CD4-positive, alpha-beta T cell treated with Interleukin-12 subunit alpha and Interleukin-12 subunit beta, for 1 hour (primary cell): ENCODE measurements at regions not wholly inside any gene's neighbourhood (a gene's known extent, or its start where the extent isn't known, plus 50 kb on each side); places are given as distances from the start of the nearest gene placed in this dataset.
A peak's percentile ranks its signal among the peaks of the same experiment; 100 is the strongest.

Experiments
- DNase-seq: peaks from one replicate; pipeline ENCODE4 v3.0.0-alpha.2; 2020

DNA sequence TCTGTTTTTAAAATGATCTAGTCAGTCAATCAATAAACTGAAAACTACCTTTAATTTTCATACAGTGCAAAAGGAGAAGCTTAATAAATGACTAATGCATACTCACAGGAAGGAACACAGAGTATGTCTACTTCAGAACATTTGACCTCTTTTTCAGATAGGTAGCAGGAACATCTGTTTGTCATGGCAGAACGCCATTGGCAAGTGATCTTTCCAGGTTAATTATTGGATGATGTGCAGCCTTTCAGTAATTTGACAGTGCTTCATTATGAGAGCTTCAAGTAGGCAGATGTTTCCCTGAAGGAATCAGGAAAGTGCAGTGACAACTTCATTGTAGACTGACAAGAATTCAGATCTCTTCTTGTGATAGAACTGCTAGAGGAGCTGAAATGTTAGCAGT, 325.0 kb downstream of the OTOL1 start:
- DNase-seq = no peak

DNA sequence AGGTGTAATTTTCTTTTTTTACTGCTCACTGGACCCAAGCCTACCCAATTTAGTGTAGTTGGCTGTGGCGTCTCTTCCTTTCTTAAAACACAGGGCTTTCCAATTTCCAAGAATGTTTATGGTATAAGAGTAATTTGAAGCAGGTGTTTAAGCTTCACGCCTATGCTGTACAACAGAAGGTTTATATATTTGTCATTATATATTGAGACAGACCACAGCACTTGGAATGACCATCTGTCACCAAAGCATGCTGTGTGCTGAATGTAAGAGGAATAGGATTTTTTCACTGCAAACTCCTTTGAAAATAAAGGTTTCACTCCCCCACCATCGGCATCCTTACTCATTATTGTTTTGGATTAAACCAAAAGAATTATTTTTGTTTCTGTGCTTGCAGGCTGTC, 325.7 kb downstream of the OTOL1 start:
- no peak for DNase-seq

DNA sequence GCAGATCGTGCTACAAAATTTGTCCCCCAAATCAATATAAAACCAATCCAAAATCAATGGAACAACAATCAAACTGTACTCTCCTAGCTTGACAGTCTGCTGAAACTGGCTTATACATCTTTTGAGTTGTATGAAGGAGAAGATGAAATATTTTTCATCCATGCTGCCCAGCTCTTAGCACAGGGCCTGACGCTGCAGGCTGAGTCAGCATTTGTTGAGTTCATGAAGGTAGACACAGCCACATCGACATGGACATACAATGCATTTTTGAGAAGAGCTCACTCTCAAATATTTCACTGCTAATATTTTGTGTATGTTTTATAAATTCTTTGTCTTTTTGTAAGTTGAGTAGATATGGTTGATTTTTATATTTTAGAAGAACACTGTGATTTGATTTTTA, 327.3 kb downstream of the OTOL1 start:
- DNase-seq = no peak

DNA sequence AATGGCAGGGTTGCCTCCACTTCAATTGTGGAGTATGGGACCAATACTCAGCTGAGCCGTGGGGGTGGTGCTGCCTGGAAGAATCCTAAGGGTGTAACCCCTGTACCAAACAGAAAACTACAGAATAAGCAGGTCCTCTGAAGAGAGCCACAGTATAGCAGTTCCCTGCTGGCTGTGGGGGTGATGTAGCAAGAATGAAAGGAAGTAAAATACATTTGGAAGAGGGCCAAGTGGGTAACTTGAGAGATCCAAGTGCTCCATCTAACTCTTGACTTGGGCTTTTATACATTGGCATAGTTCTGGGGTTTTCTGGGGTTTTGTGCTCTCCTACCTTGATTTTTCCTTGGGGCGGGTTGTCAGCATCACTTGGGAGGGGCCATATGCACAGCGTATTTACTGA, 341.4 kb downstream of the OTOL1 start:
- no peak for DNase-seq

DNA sequence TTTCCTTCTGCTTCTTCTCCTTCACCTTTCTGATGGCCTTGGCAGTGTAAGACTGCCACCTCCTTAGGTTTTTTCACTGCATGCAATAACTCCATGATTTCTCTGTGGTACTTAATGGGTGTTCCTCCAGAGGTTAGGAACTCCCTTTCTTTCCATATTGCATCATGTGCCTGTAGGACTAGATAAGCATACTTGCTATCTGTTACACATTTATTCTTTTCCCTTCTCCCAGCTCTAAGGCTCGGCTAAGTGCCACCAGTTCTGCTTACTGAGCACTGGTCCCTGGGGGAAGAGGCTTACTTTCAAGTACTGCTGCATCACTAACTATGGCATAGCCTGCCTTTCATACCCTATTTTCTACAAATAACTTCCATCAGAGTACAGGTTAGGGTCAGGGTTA, 351.8 kb downstream of the OTOL1 start:
- DNase-seq = no peak

DNA sequence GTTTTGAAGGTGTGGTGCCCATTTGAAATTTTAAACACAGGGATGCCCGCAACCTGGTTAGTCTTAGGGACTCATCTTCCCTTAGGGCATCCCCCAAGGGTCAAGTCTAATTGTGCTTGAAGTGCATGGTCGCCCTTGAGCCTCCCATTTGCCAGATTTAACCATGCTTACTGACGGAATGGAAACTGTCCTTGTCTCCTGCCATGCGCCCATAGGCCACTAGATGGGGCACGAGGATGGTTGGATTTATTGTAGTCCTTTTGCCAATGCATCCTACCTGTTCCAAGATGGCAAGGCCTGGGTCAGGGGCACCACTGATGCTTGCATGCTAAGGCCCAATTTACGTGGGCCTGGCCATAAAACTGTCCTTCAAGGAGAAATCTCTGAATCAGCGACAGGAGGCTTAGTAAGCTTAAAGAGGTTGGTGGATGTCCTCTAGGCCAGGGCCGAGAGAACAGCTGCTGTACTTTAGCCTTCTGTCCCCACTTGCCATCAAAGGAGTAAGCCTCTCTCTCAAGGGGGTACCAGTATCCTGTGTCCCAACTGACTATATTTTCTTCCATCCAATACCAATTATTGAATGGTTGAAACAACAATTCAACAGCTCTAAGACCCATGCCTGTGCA, 355.4 kb downstream of the OTOL1 start:
- peak; percentile 13 for DNase-seq

DNA sequence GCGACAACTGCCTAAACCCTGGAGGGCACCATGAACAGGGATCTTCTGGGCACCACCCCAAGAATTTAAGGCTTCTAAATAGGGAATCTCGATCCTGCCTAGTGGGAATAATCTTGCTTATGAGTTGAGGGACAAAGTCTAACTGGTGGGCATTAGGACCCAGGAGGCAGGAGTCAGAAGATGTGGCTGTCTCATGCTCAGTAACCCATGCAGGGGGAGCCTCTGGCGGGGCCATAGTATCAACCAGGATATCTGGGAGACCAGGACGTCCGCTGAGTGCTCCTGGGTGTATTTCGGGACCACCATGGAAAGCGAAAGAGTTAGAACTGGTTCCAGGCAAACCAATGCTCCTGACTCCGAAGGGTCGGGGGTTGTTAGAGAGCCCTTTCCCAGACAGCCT, 356.1 kb downstream of the OTOL1 start:
- no peak for DNase-seq

DNA sequence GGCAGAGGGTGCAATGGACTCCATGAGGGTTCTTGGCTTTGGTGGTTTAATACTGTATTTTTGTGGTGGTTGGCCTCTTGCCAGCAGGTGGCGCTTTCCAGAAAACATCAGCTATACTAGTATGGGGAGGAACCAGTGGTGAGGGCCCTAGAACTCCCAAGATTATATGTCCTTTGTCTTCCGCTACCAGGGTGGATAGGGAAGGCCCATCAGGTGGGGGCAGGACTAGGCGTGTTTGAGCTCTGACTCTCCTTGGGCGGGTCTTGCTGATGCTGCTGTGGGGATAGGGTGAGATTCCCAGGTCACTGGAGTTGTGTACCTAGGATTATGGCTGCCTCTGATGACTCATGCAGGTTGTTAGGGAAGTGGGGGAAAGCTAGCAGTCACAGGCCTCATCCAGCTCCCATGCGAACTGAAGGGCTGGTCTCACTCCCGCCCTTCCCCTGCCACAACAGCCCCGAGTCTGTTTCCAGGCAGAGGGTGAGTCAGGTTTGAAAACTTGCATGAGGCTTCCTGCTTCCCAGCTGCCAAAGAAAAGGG, 357.7 kb downstream of the OTOL1 start:
- DNase-seq = no peak

DNA sequence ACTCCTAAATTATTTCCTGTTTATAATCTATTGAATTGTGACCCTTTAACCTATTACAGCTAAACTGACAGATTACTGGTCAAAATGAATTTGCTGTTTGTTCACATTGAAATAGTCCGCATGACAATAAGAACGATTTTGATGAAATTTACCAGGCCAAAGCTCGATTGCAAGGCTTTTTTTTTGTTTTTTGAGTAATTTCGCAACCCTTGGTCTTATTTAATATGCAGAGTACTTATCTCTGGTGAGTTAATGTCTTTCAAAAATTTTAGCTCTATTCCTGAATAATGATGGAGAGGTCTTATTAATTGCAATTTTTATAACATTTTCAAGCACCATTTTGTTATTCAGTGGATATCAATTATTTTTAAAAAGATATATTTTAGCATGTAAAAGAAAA, 362.4 kb downstream of the OTOL1 start:
- DNase-seq = no peak

DNA sequence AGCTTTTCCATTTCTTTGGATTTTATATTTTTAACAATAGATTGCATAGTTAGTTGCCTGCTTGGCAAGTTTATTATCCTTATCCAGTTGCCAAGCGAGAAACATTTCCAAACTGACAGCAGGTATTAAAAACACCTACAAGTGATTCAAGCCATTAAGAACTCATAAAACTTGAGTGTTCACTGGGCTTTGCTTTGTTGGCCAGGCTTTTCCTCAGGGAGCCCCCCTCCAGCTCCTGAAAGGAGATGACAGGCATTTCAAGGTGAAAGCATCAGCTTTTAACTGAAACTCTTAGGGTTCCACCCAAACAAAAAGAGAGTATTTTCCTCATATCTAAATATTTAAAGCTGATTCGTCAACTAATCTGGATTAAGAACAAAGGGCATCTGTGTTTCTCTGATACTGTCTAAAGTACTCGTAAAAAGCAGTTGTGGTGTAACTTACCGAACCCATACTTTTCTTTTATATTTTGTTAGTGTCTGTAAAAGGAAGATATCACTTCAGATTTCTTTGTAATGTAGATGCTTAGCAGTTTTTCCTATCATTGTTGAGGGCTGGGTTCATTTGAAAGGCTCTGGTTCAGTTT, 363.4 kb downstream of the OTOL1 start:
- no peak for DNase-seq

DNA sequence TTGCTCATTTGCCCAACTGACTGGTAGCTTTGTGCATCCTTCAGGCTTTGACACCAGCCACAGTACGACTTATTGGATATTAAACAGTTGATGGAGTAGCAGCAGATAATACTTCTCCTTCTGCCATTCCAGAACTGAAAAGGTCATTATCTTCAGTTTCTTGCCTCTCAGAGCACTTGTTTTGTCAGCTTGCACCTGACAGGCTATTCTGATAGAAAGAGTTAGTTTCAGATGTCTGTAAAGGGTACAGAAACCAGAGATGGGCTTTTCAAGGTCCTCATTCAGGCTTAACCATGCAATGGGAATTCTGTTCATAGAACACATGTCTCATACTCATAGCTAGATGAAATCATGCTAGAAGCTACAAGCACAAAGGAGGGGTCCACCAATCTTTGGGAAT, 367.2 kb downstream of the OTOL1 start:
- no peak for DNase-seq

DNA sequence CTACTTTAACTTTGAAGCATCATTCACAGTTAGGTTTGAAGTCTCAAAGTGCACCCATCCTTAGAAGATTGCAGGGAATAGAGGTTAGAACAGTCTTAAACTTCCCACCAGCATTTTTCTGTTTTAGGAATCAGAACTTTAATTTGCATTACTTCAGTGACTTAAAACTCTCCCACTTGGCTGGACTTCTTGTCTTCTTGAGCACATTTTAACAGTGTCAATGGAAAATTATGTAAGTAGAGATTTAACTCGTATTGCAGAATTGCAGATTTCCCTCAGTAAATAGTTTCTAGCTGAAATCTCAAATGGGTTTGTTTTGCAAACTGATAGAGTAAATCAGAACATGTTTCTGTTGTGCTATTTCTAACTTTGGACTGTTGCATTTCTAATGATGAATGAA, 369.6 kb downstream of the OTOL1 start:
- no peak for DNase-seq

DNA sequence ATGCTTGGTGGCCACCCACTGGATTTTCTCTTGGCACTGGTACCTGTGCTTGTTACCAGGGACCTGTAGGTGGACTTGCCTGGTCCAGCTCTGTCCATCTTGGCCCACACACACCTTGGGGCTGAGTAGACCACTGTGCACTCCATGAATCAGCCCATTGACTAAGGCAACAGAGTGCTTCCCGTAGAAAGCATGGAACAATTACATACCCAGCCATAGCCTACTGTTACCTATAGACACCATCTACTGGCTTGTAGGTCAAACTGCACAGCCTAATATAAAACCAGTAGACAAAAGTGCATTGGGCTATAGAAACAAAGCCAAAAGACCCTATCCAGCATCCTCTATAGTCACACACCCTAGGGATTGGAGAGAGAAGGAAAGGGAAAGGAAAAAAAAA, 378.9 kb downstream of the OTOL1 start:
- DNase-seq = no peak

DNA sequence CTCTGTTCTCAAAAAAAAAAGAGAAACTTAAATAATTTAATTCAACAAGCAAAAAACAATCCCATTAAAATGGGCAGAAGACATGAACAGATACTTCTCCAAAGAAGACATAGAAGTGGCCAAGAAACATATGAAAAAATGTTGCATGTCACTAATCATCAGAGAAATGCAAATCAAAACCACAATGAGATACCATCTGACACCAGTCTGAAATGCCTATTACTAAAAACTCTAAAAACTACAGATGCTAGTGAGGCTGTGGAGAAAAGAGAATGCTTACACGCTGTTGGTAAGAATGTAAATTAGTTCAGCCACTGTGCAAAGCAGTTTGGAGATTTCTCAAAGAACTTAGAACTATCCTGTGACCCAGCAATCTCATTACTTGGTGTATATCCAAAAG, 382.9 kb downstream of the OTOL1 start:
- no peak for DNase-seq

DNA sequence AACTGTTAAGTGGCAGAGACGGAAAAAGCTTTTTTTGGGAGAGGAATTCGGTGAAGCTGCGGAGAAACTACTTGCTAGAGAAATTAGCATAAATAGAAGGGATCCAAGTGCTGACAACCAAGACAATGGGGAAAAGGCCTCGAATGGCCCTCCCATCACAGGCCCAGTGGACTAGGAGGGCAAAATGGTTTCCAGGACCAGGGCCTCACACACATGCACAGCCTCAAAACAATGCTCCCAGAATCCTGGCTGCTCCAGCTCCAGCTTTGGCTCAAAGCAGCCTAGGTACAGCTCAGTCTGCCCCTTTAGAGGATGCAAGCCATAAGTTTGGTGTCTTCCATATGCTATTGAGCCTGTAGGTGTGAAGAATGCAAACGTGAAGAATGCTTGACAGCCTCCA, 388.2 kb downstream of the OTOL1 start:
- no peak for DNase-seq

DNA sequence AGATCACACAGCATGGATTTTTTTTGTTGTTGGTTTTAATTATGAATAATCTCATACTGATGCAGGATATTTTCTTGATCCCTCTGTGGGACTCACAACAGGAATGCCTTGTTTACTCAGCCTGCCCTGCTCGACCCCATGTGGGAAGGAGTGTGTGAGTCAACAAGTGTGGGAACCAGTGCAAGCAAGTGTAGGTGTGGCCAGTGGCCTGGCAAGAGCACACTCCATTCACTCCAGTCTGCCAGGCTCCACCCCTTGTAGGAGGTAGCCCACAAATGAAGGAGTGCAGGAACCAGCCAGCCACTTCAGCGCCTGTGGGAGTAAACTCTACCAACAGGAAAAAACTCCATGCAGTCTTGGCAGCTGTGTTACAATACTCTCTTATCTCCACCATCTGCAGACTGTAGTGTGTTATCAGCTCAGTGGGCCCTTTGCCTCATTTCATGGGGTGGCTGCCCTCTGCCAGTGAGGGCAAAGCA, 393.6 kb downstream of the OTOL1 start:
- no peak for DNase-seq

DNA sequence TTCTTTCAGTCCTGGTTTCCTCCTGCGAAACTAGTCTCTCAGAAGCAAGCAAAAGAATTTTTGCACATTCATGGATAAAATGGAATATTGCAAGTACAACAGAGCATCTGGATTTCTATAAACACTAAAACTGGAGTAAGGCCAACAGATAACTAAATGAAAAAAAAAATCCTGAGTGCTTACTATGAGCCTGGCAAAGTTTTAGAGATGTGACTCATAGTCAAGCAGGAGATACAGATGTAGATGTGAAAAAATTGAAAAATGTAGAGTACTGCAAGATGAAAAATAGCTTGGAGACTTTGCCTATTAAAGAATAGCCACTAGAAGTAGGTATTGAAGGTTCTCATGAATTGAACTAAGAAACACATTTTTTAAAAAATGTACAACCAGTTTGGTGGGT, 397.4 kb downstream of the OTOL1 start:
- no peak for DNase-seq

DNA sequence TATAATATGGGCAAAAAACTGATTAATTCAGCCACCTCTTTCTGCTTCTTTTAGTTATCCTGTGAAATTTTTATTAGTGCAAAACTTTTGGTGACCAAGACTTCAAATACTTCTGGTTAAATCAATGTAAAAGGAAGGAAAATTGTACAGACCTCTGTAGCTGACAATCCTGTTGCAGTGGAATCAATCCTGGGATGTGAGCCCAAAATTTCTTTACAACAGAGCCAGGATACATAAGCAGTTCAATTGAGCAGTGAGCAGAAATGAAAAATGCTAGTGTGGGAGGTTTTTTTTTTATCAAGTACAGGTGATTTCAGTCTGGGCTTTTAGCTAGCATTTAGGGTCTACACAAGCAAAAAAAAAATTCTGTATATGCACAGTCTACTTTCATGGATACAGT, 398.0 kb downstream of the OTOL1 start:
- no peak for DNase-seq

DNA sequence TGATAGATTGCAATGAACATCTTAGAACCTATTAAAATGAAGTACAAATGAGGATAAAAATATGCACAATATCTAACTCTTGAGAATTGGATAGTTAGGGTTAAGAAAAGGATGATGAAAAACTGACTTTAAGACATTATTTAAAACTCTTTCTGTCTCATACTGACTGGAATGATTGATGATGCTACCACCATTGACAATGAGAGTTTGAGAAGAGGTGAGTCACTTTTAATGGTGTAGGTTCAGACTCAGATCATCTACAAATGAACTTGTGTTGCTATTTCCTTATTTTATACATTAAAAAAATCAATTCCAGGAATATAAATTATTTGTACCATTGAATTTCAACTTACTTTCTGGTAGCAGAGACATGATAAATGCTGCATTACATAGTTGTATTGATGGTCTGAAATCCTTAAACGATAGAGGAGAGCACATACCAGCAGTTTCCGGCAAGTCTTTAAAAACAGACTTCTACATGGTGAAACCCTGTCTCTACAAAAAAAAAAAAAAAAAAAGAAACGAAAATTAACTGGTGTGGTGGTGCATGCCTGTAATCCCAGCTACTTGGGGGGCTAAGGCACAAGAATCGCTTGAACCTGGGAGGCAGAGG, 409.0 kb downstream of the OTOL1 start:
- no peak for DNase-seq

DNA sequence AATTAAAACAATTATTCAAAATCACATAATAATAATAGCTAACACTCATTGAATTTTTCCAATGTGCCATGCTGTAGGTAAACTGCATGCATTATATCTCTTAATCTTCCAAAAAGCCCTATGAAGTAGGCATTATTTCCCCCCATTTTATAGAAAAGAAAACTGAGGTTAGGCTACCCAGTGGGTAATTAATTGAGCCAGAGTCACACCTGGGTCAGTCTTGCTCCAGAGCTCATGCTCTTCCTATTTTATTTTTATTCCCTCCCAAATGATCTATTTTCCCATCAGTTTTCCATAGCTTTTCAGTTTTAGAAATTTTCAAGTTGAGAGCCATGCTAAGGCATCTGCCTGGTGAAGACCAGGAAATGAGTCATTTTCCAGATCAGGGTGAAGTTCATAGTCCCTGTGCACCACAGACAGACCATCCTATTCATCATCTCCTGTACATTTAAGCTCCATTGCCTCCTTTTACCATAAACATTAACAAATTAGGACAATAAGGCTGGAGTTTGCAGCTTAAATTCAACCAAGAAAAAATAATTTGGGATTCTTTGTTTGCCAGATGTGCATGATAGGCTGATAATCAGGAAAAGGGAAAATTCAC, 417.3 kb downstream of the OTOL1 start:
- DNase-seq = no peak

DNA sequence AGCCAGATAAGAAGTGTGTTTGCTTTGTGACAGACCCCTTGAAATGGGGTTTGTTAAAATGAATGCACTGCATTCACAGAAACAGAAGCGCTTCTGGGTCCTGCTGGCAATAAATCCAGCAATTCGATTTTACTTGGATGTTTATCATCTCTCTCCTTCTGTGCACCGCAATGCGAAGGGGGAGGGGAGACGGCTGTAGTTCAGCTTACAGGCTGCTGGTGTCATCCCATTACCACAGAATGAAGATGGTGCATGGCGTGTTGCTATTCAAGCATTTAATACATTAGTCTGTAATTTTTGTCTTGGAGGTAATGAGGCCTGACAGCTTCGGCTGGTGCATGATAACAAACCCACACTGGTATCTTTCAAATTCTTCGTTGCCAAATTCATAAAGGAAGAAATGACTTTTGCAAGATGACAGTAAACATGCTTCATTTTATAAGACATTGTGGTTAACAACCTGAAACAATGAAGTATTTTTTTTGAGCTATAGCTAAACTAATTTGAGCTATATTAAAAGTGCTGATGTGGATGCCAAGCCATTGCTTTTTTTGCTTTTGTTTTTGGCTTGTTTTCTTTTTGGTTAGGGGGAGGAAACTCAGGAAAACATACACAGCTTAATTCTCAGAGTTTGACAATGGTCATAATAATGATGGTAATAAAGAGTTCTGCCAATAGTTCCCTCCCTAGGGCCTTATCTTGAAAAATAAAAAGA, 418.3 kb downstream of the OTOL1 start:
- no peak for DNase-seq

DNA sequence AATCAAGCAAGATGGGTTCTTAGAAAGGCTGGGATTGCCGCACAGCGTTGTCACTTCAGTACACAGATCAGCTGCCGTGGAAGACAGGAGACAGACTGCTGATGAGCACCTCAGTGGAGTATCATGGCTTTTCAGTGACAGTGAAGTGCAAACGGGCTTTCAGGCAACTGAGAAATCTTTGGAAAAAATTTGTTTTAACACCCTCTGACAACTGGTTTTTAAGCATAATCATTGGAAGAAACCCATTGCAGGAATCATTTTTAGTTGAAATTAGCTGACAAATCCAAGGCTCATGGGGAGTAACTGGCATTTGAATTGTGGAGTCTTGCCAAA, 418.8 kb downstream of the OTOL1 start:
- no peak for DNase-seq

DNA sequence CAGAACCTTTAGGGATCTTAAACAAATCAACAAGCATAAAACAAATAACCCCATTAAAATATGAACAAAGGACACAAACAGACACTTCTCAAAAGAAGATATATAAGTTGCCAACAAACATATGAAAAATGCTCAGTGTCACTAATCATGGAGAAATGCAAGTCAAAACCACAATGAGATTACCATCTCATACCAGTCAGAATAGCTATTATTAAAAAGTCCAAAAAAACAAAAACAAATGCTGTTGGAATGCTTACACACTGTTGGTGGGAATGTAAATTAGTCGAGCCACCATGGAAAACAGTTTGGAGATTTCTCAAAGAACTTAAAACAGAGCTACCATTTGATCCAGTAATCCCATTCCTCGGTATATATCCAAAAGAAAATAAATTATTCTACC, 423.6 kb downstream of the OTOL1 start:
- DNase-seq = no peak
